Testis (tissue), 2 donors: ENCODE measurements at regions not wholly inside any gene's neighbourhood (a gene's known extent, or its start where the extent isn't known, plus 50 kb on each side); places are given as distances from the start of the nearest gene placed in this dataset.

Experiments used
- POLR2A ChIP-seq: fragments of 450-650 bp; IDR thresholded peaks from one replicate; pipeline ENCODE4 v1.6.1; 2017; ENCODE audit warnings: antibody characterized with exemption, mild to moderate bottlenecking, moderate library complexity
- TF ChIP-seq, protein P1 (sequence below), 3 experiments: fragments of 450-650 bp in 2 of 3; fragments of 200-600 bp in 1 of 3; sonication (generic) in 1 of 3; IDR thresholded peaks; one replicate each; pipeline ENCODE4 v1.5.1; 2016 to 2019; ENCODE audit warnings: antibody characterized with exemption in 3 of 3, mild to moderate bottlenecking in 2 of 3, moderate library complexity in 1 of 3

DNA sequence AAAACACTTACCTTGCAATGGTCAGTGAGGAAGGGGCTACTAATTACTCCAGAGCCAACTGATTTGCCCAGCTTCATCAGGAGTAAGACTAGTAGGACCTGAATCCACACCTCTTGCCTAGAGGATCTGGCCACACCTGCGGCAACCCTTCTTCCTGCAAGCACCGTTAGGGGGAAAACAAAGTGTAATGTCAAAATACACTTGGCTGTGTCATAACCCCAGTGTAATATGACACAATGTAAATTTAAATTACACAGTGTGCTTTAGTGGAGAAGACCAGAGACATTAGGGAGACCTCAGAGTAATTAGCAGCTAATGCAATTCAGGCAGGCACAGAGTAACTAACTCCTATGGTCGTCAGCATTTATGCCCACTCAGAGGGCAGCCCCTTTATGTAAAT, 308.5 kb upstream of the ARRDC4 start:
- TF ChIP-seq, protein P1, sequence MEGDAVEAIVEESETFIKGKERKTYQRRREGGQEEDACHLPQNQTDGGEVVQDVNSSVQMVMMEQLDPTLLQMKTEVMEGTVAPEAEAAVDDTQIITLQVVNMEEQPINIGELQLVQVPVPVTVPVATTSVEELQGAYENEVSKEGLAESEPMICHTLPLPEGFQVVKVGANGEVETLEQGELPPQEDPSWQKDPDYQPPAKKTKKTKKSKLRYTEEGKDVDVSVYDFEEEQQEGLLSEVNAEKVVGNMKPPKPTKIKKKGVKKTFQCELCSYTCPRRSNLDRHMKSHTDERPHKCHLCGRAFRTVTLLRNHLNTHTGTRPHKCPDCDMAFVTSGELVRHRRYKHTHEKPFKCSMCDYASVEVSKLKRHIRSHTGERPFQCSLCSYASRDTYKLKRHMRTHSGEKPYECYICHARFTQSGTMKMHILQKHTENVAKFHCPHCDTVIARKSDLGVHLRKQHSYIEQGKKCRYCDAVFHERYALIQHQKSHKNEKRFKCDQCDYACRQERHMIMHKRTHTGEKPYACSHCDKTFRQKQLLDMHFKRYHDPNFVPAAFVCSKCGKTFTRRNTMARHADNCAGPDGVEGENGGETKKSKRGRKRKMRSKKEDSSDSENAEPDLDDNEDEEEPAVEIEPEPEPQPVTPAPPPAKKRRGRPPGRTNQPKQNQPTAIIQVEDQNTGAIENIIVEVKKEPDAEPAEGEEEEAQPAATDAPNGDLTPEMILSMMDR (IDR thresholded peaks at IDR 0.05) = no peak
- no peak for TF ChIP-seq POLR2A
